ENCODE measurements at regions not wholly inside any gene's neighbourhood (a gene's known extent, or its start where the extent isn't known, plus 50 kb on each side); places are given as distances from the start of the nearest gene placed in this dataset.

DNA sequence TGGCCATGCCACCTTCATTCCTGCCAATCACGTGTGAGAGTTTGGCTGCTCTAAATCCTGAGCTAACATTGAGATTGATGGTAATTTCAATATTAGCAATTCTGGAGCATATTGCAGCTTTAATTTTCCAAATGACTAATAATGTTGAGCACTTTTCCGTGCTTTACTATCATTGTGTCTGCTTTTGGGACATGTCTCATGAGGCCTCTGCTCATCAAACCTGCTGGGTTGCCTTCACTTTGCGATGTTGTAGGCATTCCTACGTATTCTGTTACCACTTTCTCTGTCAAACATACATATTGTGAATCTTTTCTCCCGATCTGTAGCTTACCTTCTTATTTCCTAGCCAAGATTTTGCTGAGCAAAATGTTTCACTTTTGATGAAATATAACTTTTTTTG is 466.6 kb downstream of the GALR1 start:
- DNase-seq (ENCODE audit: low spot score): no peak
- H3K27me3 ChIP-seq (replicated peaks; ENCODE audit: insufficient read depth, low read depth, low read length, poor library complexity): no peaks in the 10 kb centered on the region
- intact Hi-C loops (cut with micrococcal nuclease; ENCODE audit: unreplicated experiment): no loop called here
- no peaks in the 10 kb centered on the region for H3K4me1 ChIP-seq (ENCODE audit: insufficient read depth, low read length, poor library complexity, severe bottlenecking)
- H3K9me3 ChIP-seq (ENCODE audit: low read depth, low read length, poor library complexity, severe bottlenecking): peaks cover 12% of the 10 kb centered on the region
- H3K36me3 ChIP-seq (ENCODE audit: insufficient read depth, low read length, poor library complexity, severe bottlenecking): no peaks in the 10 kb centered on the region
- ChIA-PET POLR2A (ENCODE audit: low non-redundant PET) (no interaction called here), CTCF (no interaction called here)
- TF ChIP-seq, protein P1, sequence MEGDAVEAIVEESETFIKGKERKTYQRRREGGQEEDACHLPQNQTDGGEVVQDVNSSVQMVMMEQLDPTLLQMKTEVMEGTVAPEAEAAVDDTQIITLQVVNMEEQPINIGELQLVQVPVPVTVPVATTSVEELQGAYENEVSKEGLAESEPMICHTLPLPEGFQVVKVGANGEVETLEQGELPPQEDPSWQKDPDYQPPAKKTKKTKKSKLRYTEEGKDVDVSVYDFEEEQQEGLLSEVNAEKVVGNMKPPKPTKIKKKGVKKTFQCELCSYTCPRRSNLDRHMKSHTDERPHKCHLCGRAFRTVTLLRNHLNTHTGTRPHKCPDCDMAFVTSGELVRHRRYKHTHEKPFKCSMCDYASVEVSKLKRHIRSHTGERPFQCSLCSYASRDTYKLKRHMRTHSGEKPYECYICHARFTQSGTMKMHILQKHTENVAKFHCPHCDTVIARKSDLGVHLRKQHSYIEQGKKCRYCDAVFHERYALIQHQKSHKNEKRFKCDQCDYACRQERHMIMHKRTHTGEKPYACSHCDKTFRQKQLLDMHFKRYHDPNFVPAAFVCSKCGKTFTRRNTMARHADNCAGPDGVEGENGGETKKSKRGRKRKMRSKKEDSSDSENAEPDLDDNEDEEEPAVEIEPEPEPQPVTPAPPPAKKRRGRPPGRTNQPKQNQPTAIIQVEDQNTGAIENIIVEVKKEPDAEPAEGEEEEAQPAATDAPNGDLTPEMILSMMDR (conservative IDR thresholded peaks at IDR 0.05; ENCODE audit: low read depth, low read length): no peak
- TF ChIP-seq EZH2 (IDR thresholded peaks at IDR 0.05; ENCODE audit: borderline replicate concordance, low read depth, low read length, poor library complexity, severe bottlenecking): no peak
- no TSS peak for BruUV-seq (replicated peaks)
- H3K27ac ChIP-seq (ENCODE audit: low read depth, low read length, poor library complexity, severe bottlenecking): no peak overlapping the region
- no peak overlapping the region for H3K4me3 ChIP-seq (ENCODE audit: low read depth, low read length, poor library complexity, severe bottlenecking)

DNA sequence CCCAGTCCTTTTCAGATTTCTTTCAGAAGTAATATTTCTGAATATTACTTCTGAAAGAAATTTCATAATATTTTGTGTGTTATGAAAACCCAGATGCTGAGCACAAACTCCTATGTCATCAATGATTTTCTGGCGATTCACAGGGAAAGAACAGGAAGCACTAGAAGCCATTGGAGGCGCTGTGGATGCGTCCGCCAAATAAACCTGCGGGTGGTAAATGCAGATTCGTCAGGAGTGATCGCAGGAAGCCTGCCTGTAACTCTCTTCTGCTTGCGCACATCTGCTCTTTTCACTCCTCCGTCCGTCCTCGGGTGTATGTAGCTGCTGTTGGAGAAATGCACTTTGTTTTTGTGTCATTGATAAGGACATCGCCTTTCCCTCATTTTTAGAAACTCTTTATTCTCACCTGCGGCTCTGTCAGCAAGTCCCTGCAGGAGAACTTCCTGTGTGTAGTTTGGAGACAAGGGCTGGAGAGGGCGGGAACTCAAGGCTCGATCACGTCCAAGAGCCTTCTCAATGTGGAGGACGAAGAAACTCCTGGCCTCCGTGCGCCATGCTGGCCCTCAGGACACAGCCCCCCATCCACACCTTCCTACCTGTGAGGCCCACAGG is 483.8 kb downstream of the GALR1 start:
- intact Hi-C loops (cut with micrococcal nuclease; ENCODE audit: unreplicated experiment): no loop called here
- no peaks in the 10 kb centered on the region for H3K4me1 ChIP-seq (ENCODE audit: insufficient read depth, low read length, poor library complexity, severe bottlenecking)
- no peak overlapping the region for H3K27ac ChIP-seq (ENCODE audit: low read depth, low read length, poor library complexity, severe bottlenecking)
- DNase-seq (ENCODE audit: low spot score): no peak
- no peak overlapping the region for H3K4me3 ChIP-seq (ENCODE audit: low read depth, low read length, poor library complexity, severe bottlenecking)
- no peaks in the 10 kb centered on the region for H3K27me3 ChIP-seq (replicated peaks; ENCODE audit: insufficient read depth, low read depth, low read length, poor library complexity)
- ChIA-PET POLR2A (ENCODE audit: low non-redundant PET) (no interaction called here), CTCF (no interaction called here)
- BruUV-seq (replicated peaks): no TSS peak
- H3K9me3 ChIP-seq (ENCODE audit: low read depth, low read length, poor library complexity, severe bottlenecking): peaks cover 4% of the 10 kb centered on the region
- TF ChIP-seq, protein P1 (conservative IDR thresholded peaks at IDR 0.05; ENCODE audit: low read depth, low read length): no peak
- TF ChIP-seq EZH2 (IDR thresholded peaks at IDR 0.05; ENCODE audit: borderline replicate concordance, low read depth, low read length, poor library complexity, severe bottlenecking): no peak
- H3K36me3 ChIP-seq (ENCODE audit: insufficient read depth, low read length, poor library complexity, severe bottlenecking): no peaks in the 10 kb centered on the region

DNA sequence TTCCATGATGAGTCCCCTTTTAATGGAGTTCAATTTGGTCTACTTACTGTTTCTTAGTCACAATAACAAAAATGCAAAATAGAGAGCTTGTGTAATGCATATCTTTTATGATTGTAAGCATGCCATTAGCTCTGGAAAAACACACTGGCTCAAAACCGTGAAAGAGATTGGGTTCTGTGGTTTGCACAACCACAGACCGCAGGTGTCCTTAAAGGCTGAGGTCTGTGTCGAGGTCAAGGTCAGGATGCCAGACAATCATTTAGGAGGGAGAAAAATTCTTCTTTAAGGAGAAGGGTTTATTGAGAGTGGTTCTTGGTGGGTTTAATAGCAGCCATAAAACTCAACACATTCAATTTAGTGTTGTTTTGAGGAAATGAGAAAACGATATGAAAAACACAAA is 487.2 kb downstream of the GALR1 start:
- CTCF ChIA-PET: no interaction called here
- DNase-seq (ENCODE audit: low spot score): no peak

More for the DNA sequence above, 487.2 kb downstream of the GALR1 start:
- POLR2A ChIA-PET (ENCODE audit: low non-redundant PET): no interaction called here
- BruUV-seq (replicated peaks): no TSS peak
- Histone ChIP-seq H3K36me3 (ENCODE audit: insufficient read depth, low read length, poor library complexity, severe bottlenecking) (no peaks in the 10 kb centered on the region), H3K4me3 (ENCODE audit: low read depth, low read length, poor library complexity, severe bottlenecking) (no peak overlapping the region), H3K27me3 (replicated peaks; ENCODE audit: insufficient read depth, low read depth, low read length, poor library complexity) (no peaks in the 10 kb centered on the region), H3K9me3 (ENCODE audit: low read depth, low read length, poor library complexity, severe bottlenecking) (peaks cover 9% of the 10 kb centered on the region), H3K4me1 (ENCODE audit: insufficient read depth, low read length, poor library complexity, severe bottlenecking) (no peaks in the 10 kb centered on the region), H3K27ac (ENCODE audit: low read depth, low read length, poor library complexity, severe bottlenecking) (no peak overlapping the region)
- intact Hi-C loops (cut with micrococcal nuclease; ENCODE audit: unreplicated experiment): no loop called here
- TF ChIP-seq, protein P1 (conservative IDR thresholded peaks at IDR 0.05; ENCODE audit: low read depth, low read length): no peak
- no peak for TF ChIP-seq EZH2 (IDR thresholded peaks at IDR 0.05; ENCODE audit: borderline replicate concordance, low read depth, low read length, poor library complexity, severe bottlenecking)
